CD4-positive, alpha-beta memory T cell (primary cell): ENCODE measurements at regions not wholly inside any gene's neighbourhood (a gene's known extent, or its start where the extent isn't known, plus 50 kb on each side); places are given as distances from the start of the nearest gene placed in this dataset.

ENCODE experiments used
- CTCF ChIA-PET: fragments of 350-600 bp; sonication (Branson Sonifier 250); formaldehyde crosslinking; loops from one replicate; lab custom pipeline; 2021; ENCODE audit warnings: inconsistent platforms; ENCODE audit not compliant: partially characterized antibody; lab: Charles Lee
- POLR2A ChIA-PET: fragments of 350-600 bp; sonication (Branson Sonifier 250); formaldehyde crosslinking; loops from one replicate; lab custom pipeline; 2021; ENCODE audit not compliant: partially characterized antibody; lab: Charles Lee
- DNase-seq, 5 donors: peaks; one replicate each; pipeline versions ENCODE4 v3.0.0 to v3.0.0-alpha.2; 2020 to 2022; ENCODE audit warnings: mixed read lengths in 1 of 5
- H3K27ac ChIP-seq: one replicate; pipeline ENCODE4 v1.7.0; 2013; ENCODE audit warnings: low read depth, low read length
- H3K27me3 ChIP-seq: 2 replicates; pipeline ENCODE4 v1.7.0; 2013; ENCODE audit warnings: mild to moderate bottlenecking, low read length, moderate library complexity; ENCODE audit not compliant: insufficient read depth
- H3K36me3 ChIP-seq: 2 replicates; pipeline ENCODE4 v1.7.0; 2013; ENCODE audit warnings: mild to moderate bottlenecking, low read length, moderate library complexity; ENCODE audit not compliant: insufficient read depth
- H3K4me1 ChIP-seq: 2 replicates; pipeline ENCODE4 v1.7.0; 2013; ENCODE audit warnings: mild to moderate bottlenecking, low read length, moderate library complexity; ENCODE audit not compliant: insufficient read depth
- H3K4me3 ChIP-seq, 2 donors: one replicate each; pipeline ENCODE4 v1.7.0; 2013; ENCODE audit warnings: low read length in 2 of 2, mild to moderate bottlenecking in 1 of 2
- H3K9me3 ChIP-seq, 2 donors: one replicate each; pipeline ENCODE4 v1.7.0; 2013; ENCODE audit warnings: low read length in 2 of 2, control low read depth in 1 of 2; ENCODE audit not compliant: control insufficient read depth in 1 of 2
- H3K27ac Mint-ChIP-seq, 7 donors: one replicate each; pipeline ENCODE4 v1.8.0; 2020 to 2021; ENCODE audit warnings: mixed read lengths in 7 of 7, mild to moderate bottlenecking in 6 of 7, inconsistent platforms in 3 of 7, moderate library complexity in 3 of 7
- H3K27me3 Mint-ChIP-seq, 2 donors: one replicate each; pipeline ENCODE4 v1.8.0; 2020 to 2021; ENCODE audit warnings: mixed read lengths in 2 of 2
- H3K36me3 Mint-ChIP-seq, 2 donors: one replicate each; pipeline ENCODE4 v1.8.0; 2020 to 2021; ENCODE audit warnings: mixed read lengths in 2 of 2, inconsistent platforms in 1 of 2, mild to moderate bottlenecking in 1 of 2
- H3K4me1 Mint-ChIP-seq, 4 donors: one replicate each; pipeline ENCODE4 v1.8.0; 2020 to 2021; ENCODE audit warnings: mixed read lengths in 4 of 4, mild to moderate bottlenecking in 1 of 4
- H3K4me3 Mint-ChIP-seq, 8 donors: one replicate each; pipeline ENCODE4 v1.8.0; 2020 to 2021; ENCODE audit warnings: mixed read lengths in 8 of 8, mild to moderate bottlenecking in 7 of 8, moderate library complexity in 6 of 8, inconsistent platforms in 3 of 8
- H3K9me3 Mint-ChIP-seq, 8 donors: one replicate each; pipeline ENCODE4 v1.8.0; 2020 to 2021; ENCODE audit warnings: mixed read lengths in 8 of 8, mild to moderate bottlenecking in 5 of 8, inconsistent platforms in 3 of 8, moderate library complexity in 1 of 8
- intact Hi-C: fragments of 100-400 bp; cut with micrococcal nuclease; formaldehyde crosslinking; loops from one replicate; pipeline ENCODE4 v1.15.1; 2023

GRCh38 chr5:135116160-135116561, 82.1 kb upstream of the PITX1 start:
- ChIA-PET CTCF (no interaction called here), POLR2A (no interaction called here)
- Mint-ChIP-seq H3K27ac (no peak overlapping the region), H3K27me3 (peaks cover 4 to 10% of the 10 kb centered on the region in 2 donors), H3K36me3 (no peaks in the 10 kb centered on the region), H3K9me3 (no peaks in the 10 kb centered on the region), H3K4me3 (no peak overlapping the region), H3K4me1 (no peaks in the 10 kb centered on the region)
- no peaks in the 10 kb centered on the region for H3K4me1 ChIP-seq
- no peaks in the 10 kb centered on the region for H3K9me3 ChIP-seq
- no peaks in the 10 kb centered on the region for H3K27me3 ChIP-seq
- intact Hi-C loops = no loop called here
- DNase-seq = no peak
- no peaks in the 10 kb centered on the region for H3K36me3 ChIP-seq
- no peak overlapping the region for H3K27ac ChIP-seq
- H3K4me3 ChIP-seq = no peak overlapping the region

- peak overlapping the region in 1 of 7 donors; percentile 60 for H3K27ac Mint-ChIP-seq
- ChIA-PET POLR2A (no interaction called here), CTCF (no interaction called here)
- H3K36me3 Mint-ChIP-seq = no peaks in the 10 kb centered on the region
- Histone ChIP-seq H3K4me3 (no peak overlapping the region), H3K9me3 (no peaks in the 10 kb centered on the region), H3K4me1 (no peaks in the 10 kb centered on the region), H3K27me3 (no peaks in the 10 kb centered on the region), H3K36me3 (no peaks in the 10 kb centered on the region), H3K27ac (no peak overlapping the region)
- DNase-seq = no peak
- intact Hi-C loops = no loop called here
- no peak overlapping the region for H3K4me3 Mint-ChIP-seq
- peaks cover 4 to 8% of the 10 kb centered on the region in 2 donors for H3K27me3 Mint-ChIP-seq
- no peaks in the 10 kb centered on the region for H3K4me1 Mint-ChIP-seq
- no peaks in the 10 kb centered on the region for H3K9me3 Mint-ChIP-seq
These were observed 81.6 kb upstream of the PITX1 start for GRCh38 chr5:135115591-135115990.

GRCh38 chr5:135114759-135115158, 80.7 kb upstream of the PITX1 start:
- Mint-ChIP-seq H3K4me1 (no peaks in the 10 kb centered on the region), H3K27me3 (peaks cover 0 to 5% of the 10 kb centered on the region in 2 donors), H3K36me3 (no peaks in the 10 kb centered on the region), H3K4me3 (no peak overlapping the region), H3K9me3 (no peaks in the 10 kb centered on the region), H3K27ac (no peak overlapping the region)
- Histone ChIP-seq H3K36me3 (no peaks in the 10 kb centered on the region), H3K4me1 (no peaks in the 10 kb centered on the region), H3K27ac (no peak overlapping the region), H3K27me3 (no peaks in the 10 kb centered on the region), H3K9me3 (no peaks in the 10 kb centered on the region), H3K4me3 (no peak overlapping the region)
- ChIA-PET POLR2A (no interaction called here), CTCF (no interaction called here)
- DNase-seq = no peak
- intact Hi-C loops = no loop called here

- H3K36me3 Mint-ChIP-seq = no peaks in the 10 kb centered on the region
- intact Hi-C loops = no loop called here
- ChIA-PET CTCF (no interaction called here), POLR2A (no interaction called here)
- H3K27ac ChIP-seq = no peak overlapping the region
- no peak overlapping the region for H3K4me3 Mint-ChIP-seq
- no peaks in the 10 kb centered on the region for H3K4me1 ChIP-seq
- no peak for DNase-seq
- H3K27ac Mint-ChIP-seq = no peak overlapping the region
- H3K4me3 ChIP-seq = no peak overlapping the region
- no peaks in the 10 kb centered on the region for H3K36me3 ChIP-seq
- H3K9me3 ChIP-seq = no peaks in the 10 kb centered on the region
- H3K27me3 Mint-ChIP-seq = peaks cover 0 to 5% of the 10 kb centered on the region in 2 donors
- H3K9me3 Mint-ChIP-seq = no peaks in the 10 kb centered on the region
- H3K4me1 Mint-ChIP-seq = no peaks in the 10 kb centered on the region
- no peaks in the 10 kb centered on the region for H3K27me3 ChIP-seq
These were observed 78.1 kb upstream of the PITX1 start for GRCh38 chr5:135112008-135112725.

GRCh38 chr5:135110785-135111596, 77.0 kb upstream of the PITX1 start:
- no peak overlapping the region for H3K4me3 ChIP-seq
- H3K27me3 ChIP-seq = no peaks in the 10 kb centered on the region
- CTCF ChIA-PET = no interaction called here
- Mint-ChIP-seq H3K27ac (no peak overlapping the region), H3K36me3 (no peaks in the 10 kb centered on the region), H3K27me3 (peaks cover under 1 to 5% of the 10 kb centered on the region in 2 donors), H3K4me1 (no peaks in the 10 kb centered on the region), H3K4me3 (no peak overlapping the region), H3K9me3 (no peaks in the 10 kb centered on the region)
- POLR2A ChIA-PET = no interaction called here
- H3K36me3 ChIP-seq = no peaks in the 10 kb centered on the region
- no peaks in the 10 kb centered on the region for H3K4me1 ChIP-seq
- H3K9me3 ChIP-seq = no peaks in the 10 kb centered on the region
- no peak overlapping the region for H3K27ac ChIP-seq
- no peak for DNase-seq
- intact Hi-C loops = no loop called here

GRCh38 chr5:135108992-135109391, 75.0 kb upstream of the PITX1 start:
- no peak for DNase-seq
- ChIA-PET CTCF (no interaction called here), POLR2A (no interaction called here)
- intact Hi-C loops = no loop called here
- Mint-ChIP-seq H3K27me3 (peaks cover 1 to 3% of the 10 kb centered on the region in 2 donors), H3K4me3 (no peak overlapping the region), H3K27ac (no peak overlapping the region), H3K36me3 (no peaks in the 10 kb centered on the region), H3K4me1 (no peaks in the 10 kb centered on the region), H3K9me3 (peaks cover 0 to 3% (median 0%) of the 10 kb centered on the region in 8 donors)
- Histone ChIP-seq H3K4me1 (no peaks in the 10 kb centered on the region), H3K9me3 (no peaks in the 10 kb centered on the region), H3K4me3 (no peak overlapping the region), H3K36me3 (no peaks in the 10 kb centered on the region), H3K27ac (no peak overlapping the region), H3K27me3 (no peaks in the 10 kb centered on the region)

- no peak overlapping the region for H3K27ac ChIP-seq
- H3K4me1 Mint-ChIP-seq = no peaks in the 10 kb centered on the region
- H3K36me3 ChIP-seq = no peaks in the 10 kb centered on the region
- H3K27me3 ChIP-seq = no peaks in the 10 kb centered on the region
- H3K4me3 ChIP-seq = no peak overlapping the region
- CTCF ChIA-PET = no interaction called here
- H3K9me3 ChIP-seq = no peaks in the 10 kb centered on the region
- POLR2A ChIA-PET = no interaction called here
- H3K4me3 Mint-ChIP-seq = no peak overlapping the region
- H3K4me1 ChIP-seq = no peaks in the 10 kb centered on the region
- H3K9me3 Mint-ChIP-seq = peaks cover 0 to 3% (median 0%) of the 10 kb centered on the region in 8 donors
- H3K36me3 Mint-ChIP-seq = no peaks in the 10 kb centered on the region
- H3K27ac Mint-ChIP-seq = no peak overlapping the region
- no peak for DNase-seq
- H3K27me3 Mint-ChIP-seq = peaks cover 1 to 2% of the 10 kb centered on the region in 2 donors
- intact Hi-C loops = no loop called here
These were observed 74.5 kb upstream of the PITX1 start for GRCh38 chr5:135108569-135108968.
